GM19324 (cell line): ENCODE measurements at regions not wholly inside any gene's neighbourhood (a gene's known extent, or its start where the extent isn't known, plus 50 kb on each side); places are given as distances from the start of the nearest gene placed in this dataset.

Experiments used
- ATAC-seq: cut with Tn5 transposase; IDR thresholded peaks from one replicate; pipeline ENCODE4 v1.9.1; 2021; ENCODE audit warnings: mild to moderate bottlenecking, moderate library complexity; ENCODE audit not compliant: unreplicated experiment, low FRiP score

- no peak for ATAC-seq
These were observed 164.3 kb downstream of the NTMT2 start for GRCh38 chr1:170310014-170310405.

- no peak for ATAC-seq
These were observed 165.2 kb downstream of the NTMT2 start for GRCh38 chr1:170310951-170311350.

GRCh38 chr1:170313306-170313705 lies 167.5 kb downstream of the NTMT2 start:
- ATAC-seq = no peak

GRCh38 chr1:170316270-170316669 lies 170.5 kb downstream of the NTMT2 start:
- ATAC-seq = no peak

- no peak for ATAC-seq
These were observed 172.4 kb downstream of the NTMT2 start for GRCh38 chr1:170318141-170318540.

GRCh38 chr1:170318736-170319135 lies 173.0 kb downstream of the NTMT2 start:
- no peak for ATAC-seq

- no peak for ATAC-seq
These were observed 175.4 kb downstream of the NTMT2 start for GRCh38 chr1:170321113-170321512.

- no peak for ATAC-seq
These were observed 180.4 kb downstream of the NTMT2 start for GRCh38 chr1:170326186-170326585.

- ATAC-seq = no peak
These were observed 187.0 kb downstream of the NTMT2 start for GRCh38 chr1:170332801-170333200.

GRCh38 chr1:170337413-170337994 lies 191.7 kb downstream of the NTMT2 start:
- ATAC-seq = no peak

- ATAC-seq = no peak
These were observed 192.4 kb upstream of the GORAB start for GRCh38 chr1:170339534-170339933.

GRCh38 chr1:170340308-170340707 lies 191.7 kb upstream of the GORAB start:
- no peak for ATAC-seq

- ATAC-seq = no peak
These were observed 180.5 kb upstream of the GORAB start for GRCh38 chr1:170351366-170351946.

GRCh38 chr1:170354246-170354645 lies 177.7 kb upstream of the GORAB start:
- ATAC-seq = no peak

- ATAC-seq = no peak
These were observed 177.3 kb upstream of the GORAB start for GRCh38 chr1:170354690-170355089.

GRCh38 chr1:170355267-170355801 lies 176.6 kb upstream of the GORAB start:
- ATAC-seq = no peak

GRCh38 chr1:170356585-170356984 lies 175.4 kb upstream of the GORAB start:
- ATAC-seq = peak; percentile 62

GRCh38 chr1:170357750-170358149 lies 174.2 kb upstream of the GORAB start:
- ATAC-seq = no peak

- ATAC-seq = no peak
These were observed 171.4 kb upstream of the GORAB start for GRCh38 chr1:170360601-170361000.

- ATAC-seq = no peak
These were observed 166.6 kb upstream of the GORAB start for GRCh38 chr1:170365331-170365730.

GRCh38 chr1:170366980-170367379 lies 165.0 kb upstream of the GORAB start:
- no peak for ATAC-seq

GRCh38 chr1:170367615-170368014 lies 164.4 kb upstream of the GORAB start:
- ATAC-seq = no peak
